ENCODE measurements at regions not wholly inside any gene's neighbourhood (a gene's known extent, or its start where the extent isn't known, plus 50 kb on each side); places are given as distances from the start of the nearest gene placed in this dataset.

DNA sequence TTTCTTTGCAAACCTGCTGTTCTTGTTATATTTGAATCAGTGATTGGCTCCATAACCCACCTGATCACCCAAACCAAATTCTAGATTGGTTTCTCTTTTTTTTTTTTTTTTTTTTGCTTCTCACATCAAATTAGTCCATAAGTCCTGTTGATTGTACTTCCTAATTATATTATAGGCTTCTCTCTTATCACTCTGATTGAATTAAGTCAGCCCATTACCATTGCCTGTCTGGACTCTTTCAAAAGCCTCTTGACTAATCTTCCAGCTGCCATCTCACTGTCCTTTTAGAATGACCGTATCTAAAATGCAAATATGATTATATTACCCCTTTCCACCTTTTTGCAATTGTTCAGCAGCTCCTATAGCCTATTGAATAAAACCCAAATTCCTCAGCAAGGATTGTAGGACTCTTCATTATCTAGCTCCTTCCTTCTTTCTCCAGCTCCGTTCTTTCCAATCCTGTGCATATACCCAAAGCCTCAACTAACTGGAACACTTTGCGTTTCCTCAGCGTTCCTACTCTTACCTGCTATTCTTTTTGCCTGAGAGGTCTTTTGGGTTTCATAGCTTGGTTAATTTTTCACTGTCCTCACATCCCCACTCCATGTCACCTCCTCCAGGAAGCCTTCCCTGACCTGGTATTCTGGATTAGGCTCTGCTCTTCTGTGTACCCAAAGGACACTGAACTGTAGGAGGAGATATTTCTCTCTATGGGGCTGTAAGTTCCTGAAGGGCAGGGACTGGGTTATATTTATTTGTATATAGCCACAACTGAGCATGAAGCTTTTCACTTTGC lies 423.3 kb downstream of the TMEM135 start:
- TF ChIP-seq, protein P1, sequence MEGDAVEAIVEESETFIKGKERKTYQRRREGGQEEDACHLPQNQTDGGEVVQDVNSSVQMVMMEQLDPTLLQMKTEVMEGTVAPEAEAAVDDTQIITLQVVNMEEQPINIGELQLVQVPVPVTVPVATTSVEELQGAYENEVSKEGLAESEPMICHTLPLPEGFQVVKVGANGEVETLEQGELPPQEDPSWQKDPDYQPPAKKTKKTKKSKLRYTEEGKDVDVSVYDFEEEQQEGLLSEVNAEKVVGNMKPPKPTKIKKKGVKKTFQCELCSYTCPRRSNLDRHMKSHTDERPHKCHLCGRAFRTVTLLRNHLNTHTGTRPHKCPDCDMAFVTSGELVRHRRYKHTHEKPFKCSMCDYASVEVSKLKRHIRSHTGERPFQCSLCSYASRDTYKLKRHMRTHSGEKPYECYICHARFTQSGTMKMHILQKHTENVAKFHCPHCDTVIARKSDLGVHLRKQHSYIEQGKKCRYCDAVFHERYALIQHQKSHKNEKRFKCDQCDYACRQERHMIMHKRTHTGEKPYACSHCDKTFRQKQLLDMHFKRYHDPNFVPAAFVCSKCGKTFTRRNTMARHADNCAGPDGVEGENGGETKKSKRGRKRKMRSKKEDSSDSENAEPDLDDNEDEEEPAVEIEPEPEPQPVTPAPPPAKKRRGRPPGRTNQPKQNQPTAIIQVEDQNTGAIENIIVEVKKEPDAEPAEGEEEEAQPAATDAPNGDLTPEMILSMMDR (conservative IDR thresholded peaks at IDR 0.05; ENCODE audit: low read length): no peak
- TF ChIP-seq EZH2phosphoT487 (IDR thresholded peaks at IDR 0.05; ENCODE audit: borderline replicate concordance): no peak
